ENCODE measurements at regions not wholly inside any gene's neighbourhood (a gene's known extent, or its start where the extent isn't known, plus 50 kb on each side); places are given as distances from the start of the nearest gene placed in this dataset.

- DNase-seq (ENCODE audit: low read depth) = no peak
- no peak for TF ChIP-seq CTCF (IDR thresholded peaks at IDR 0.05; ENCODE audit: insufficient read depth, low read length)
- no peak overlapping the region for H3K4me3 ChIP-seq (ENCODE audit: low read depth, low read length)
These were observed 78.5 kb upstream of the ROBO1 start for GRCh38 chr3:79846148-79846933.

GRCh38 chr3:79845546-79845945 lies 77.7 kb upstream of the ROBO1 start:
- no peak overlapping the region for H3K4me3 ChIP-seq (ENCODE audit: low read depth, low read length)
- DNase-seq (ENCODE audit: low read depth) = no peak
- no peak for TF ChIP-seq CTCF (IDR thresholded peaks at IDR 0.05; ENCODE audit: insufficient read depth, low read length)

GRCh38 chr3:79844176-79844575 lies 76.4 kb upstream of the ROBO1 start:
- DNase-seq (ENCODE audit: low read depth) = no peak
- TF ChIP-seq CTCF (IDR thresholded peaks at IDR 0.05; ENCODE audit: insufficient read depth, low read length) = no peak
- H3K4me3 ChIP-seq (ENCODE audit: low read depth, low read length) = no peak overlapping the region

- H3K4me3 ChIP-seq (ENCODE audit: low read depth, low read length) = no peak overlapping the region
- TF ChIP-seq CTCF (IDR thresholded peaks at IDR 0.05; ENCODE audit: insufficient read depth, low read length) = no peak
- DNase-seq (ENCODE audit: low read depth) = no peak
These were observed 75.4 kb upstream of the ROBO1 start for GRCh38 chr3:79843180-79843579.

- no peak for TF ChIP-seq CTCF (IDR thresholded peaks at IDR 0.05; ENCODE audit: insufficient read depth, low read length)
- DNase-seq (ENCODE audit: low read depth) = no peak
- no peak overlapping the region for H3K4me3 ChIP-seq (ENCODE audit: low read depth, low read length)
These were observed 67.9 kb upstream of the ROBO1 start for GRCh38 chr3:79835701-79836100.

GRCh38 chr3:79824166-79824565 lies 56.4 kb upstream of the ROBO1 start:
- TF ChIP-seq CTCF (IDR thresholded peaks at IDR 0.05; ENCODE audit: insufficient read depth, low read length) = no peak

GRCh38 chr3:79822076-79822475 lies 54.3 kb upstream of the ROBO1 start:
- H3K4me3 ChIP-seq (ENCODE audit: low read depth, low read length) = no peak overlapping the region
- TF ChIP-seq CTCF (IDR thresholded peaks at IDR 0.05; ENCODE audit: insufficient read depth, low read length) = no peak
- DNase-seq (ENCODE audit: low read depth) = no peak

More at GRCh38 chr3:79824166-79824565, 56.4 kb upstream of the ROBO1 start:
- no peak for DNase-seq (ENCODE audit: low read depth)
- no peak overlapping the region for H3K4me3 ChIP-seq (ENCODE audit: low read depth, low read length)
